HG03095 (cell line): ENCODE measurements at regions not wholly inside any gene's neighbourhood (a gene's known extent, or its start where the extent isn't known, plus 50 kb on each side); places are given as distances from the start of the nearest gene placed in this dataset.

Experiments used
- ATAC-seq: cut with Tn5 transposase; IDR thresholded peaks from one replicate; pipeline ENCODE4 v1.9.1; 2021; ENCODE audit warnings: moderate library complexity; ENCODE audit not compliant: unreplicated experiment

GRCh38 chr1:232291261-232291660 lies 338.7 kb downstream of the SIPA1L2 start:
- no peak for ATAC-seq

- ATAC-seq: no peak
Measured at GRCh38 chr1:232290570-232290969, 339.4 kb downstream of the SIPA1L2 start.

GRCh38 chr1:232287676-232288569 lies 342.0 kb downstream of the SIPA1L2 start:
- ATAC-seq: no peak

GRCh38 chr1:232285138-232285537 lies 344.8 kb downstream of the SIPA1L2 start:
- ATAC-seq: no peak

GRCh38 chr1:232283864-232284263 lies 346.1 kb downstream of the SIPA1L2 start:
- no peak for ATAC-seq

- no peak for ATAC-seq
Measured at GRCh38 chr1:232282498-232282897, 347.4 kb downstream of the SIPA1L2 start.

- ATAC-seq: no peak
Measured at GRCh38 chr1:232280910-232281309, 349.0 kb downstream of the SIPA1L2 start.

- no peak for ATAC-seq
Measured at GRCh38 chr1:232279909-232280400, 350.0 kb downstream of the SIPA1L2 start.

GRCh38 chr1:232278925-232279324 lies 351.0 kb downstream of the SIPA1L2 start:
- no peak for ATAC-seq

- no peak for ATAC-seq
Measured at GRCh38 chr1:232276651-232277050, 353.3 kb downstream of the SIPA1L2 start.

- ATAC-seq: no peak
Measured at GRCh38 chr1:232274999-232275710, 354.8 kb downstream of the SIPA1L2 start.

GRCh38 chr1:232274236-232274855 lies 355.6 kb downstream of the SIPA1L2 start:
- no peak for ATAC-seq

- ATAC-seq: no peak
Measured at GRCh38 chr1:232273011-232273410, 356.9 kb downstream of the SIPA1L2 start.

GRCh38 chr1:232271991-232272589 lies 357.8 kb downstream of the SIPA1L2 start:
- no peak for ATAC-seq

- no peak for ATAC-seq
Measured at GRCh38 chr1:232271299-232271698, 358.6 kb downstream of the SIPA1L2 start.

GRCh38 chr1:232269988-232270387 lies 359.9 kb downstream of the SIPA1L2 start:
- ATAC-seq: no peak

- no peak for ATAC-seq
Measured at GRCh38 chr1:232267837-232268598, 361.9 kb downstream of the SIPA1L2 start.

- ATAC-seq: no peak
Measured at GRCh38 chr1:232267092-232267836, 362.7 kb downstream of the SIPA1L2 start.

GRCh38 chr1:232263452-232263851 lies 366.5 kb downstream of the SIPA1L2 start:
- no peak for ATAC-seq

GRCh38 chr1:232262991-232263390 lies 366.9 kb downstream of the SIPA1L2 start:
- ATAC-seq: no peak
